ENCODE measurements at regions not wholly inside any gene's neighbourhood (a gene's known extent, or its start where the extent isn't known, plus 50 kb on each side); places are given as distances from the start of the nearest gene placed in this dataset.

DNA sequence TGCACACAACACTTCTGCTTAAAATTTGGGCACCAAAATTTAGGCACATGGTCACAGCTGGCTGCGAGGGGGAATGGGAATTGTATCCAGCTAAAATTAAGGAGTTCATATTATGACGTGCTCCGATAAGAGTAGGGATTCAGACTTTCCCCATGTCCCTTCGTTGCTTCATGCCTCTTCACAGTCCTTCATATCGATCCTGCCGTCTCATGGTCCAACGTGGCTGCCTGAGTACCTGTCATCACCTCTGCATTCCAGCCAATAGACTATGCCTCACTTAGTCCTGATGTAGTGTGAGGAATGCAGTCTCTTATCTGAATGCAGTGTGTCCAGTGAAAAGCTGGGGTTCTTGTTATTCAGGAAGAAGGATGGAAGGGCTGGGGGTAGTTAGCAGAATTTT lies 108.6 kb downstream of the SIK1 start:
- no peak for TF ChIP-seq TAF1 (IDR thresholded peaks at IDR 0.05; ENCODE audit: borderline replicate concordance, low read depth, low read length)
- no peak for TF ChIP-seq POLR2A (IDR thresholded peaks at IDR 0.05; ENCODE audit: low read depth, low read length)

Data from GM12892 (cell line).